Ovary (tissue), 3 donors: ENCODE measurements at regions not wholly inside any gene's neighbourhood (a gene's known extent, or its start where the extent isn't known, plus 50 kb on each side); places are given as distances from the start of the nearest gene placed in this dataset.

Experiments
- EP300 ChIP-seq: sonication (generic); formaldehyde crosslinking; IDR thresholded peaks from one replicate; pipeline ENCODE4 v1.6.1; 2017; ENCODE audit warnings: antibody characterized with exemption
- TF ChIP-seq, protein P1 (sequence below), 3 donors: fragments of 450-650 bp in 2 of 3; fragments of 200-600 bp in 1 of 3; IDR thresholded peaks; one replicate each; pipeline versions ENCODE4 v1.5.1 to v1.8.0; 2016 to 2022; ENCODE audit warnings: antibody characterized with exemption in 3 of 3, mild to moderate bottlenecking in 1 of 3
- donor health status: DM: no; HTN: no; CAD: no.

DNA sequence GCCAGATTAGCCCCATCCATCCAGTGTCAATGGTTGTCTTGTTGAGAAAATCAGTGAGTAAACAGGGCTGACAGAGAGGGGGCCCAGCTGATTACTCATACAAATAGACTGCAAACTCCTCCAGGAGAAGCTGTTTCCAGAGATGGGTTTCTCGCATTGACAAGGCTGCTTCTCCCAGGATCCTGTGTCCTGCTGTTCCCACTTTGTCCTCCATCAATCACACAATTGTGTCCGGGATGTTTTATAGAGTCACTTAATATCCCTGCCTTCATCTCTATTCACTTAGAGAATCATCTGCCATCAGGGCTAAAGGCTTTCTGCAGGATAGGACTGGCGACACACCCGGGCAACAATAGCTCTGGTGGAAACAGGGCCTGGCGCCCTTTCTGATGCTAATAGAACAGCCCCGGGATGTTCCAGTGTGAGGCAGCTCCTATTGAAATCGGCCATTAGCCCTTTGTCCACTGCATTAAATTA is 71.7 kb upstream of the TBCA start:
- TF ChIP-seq, protein P1, sequence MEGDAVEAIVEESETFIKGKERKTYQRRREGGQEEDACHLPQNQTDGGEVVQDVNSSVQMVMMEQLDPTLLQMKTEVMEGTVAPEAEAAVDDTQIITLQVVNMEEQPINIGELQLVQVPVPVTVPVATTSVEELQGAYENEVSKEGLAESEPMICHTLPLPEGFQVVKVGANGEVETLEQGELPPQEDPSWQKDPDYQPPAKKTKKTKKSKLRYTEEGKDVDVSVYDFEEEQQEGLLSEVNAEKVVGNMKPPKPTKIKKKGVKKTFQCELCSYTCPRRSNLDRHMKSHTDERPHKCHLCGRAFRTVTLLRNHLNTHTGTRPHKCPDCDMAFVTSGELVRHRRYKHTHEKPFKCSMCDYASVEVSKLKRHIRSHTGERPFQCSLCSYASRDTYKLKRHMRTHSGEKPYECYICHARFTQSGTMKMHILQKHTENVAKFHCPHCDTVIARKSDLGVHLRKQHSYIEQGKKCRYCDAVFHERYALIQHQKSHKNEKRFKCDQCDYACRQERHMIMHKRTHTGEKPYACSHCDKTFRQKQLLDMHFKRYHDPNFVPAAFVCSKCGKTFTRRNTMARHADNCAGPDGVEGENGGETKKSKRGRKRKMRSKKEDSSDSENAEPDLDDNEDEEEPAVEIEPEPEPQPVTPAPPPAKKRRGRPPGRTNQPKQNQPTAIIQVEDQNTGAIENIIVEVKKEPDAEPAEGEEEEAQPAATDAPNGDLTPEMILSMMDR (IDR thresholded peaks at IDR 0.05) = no peak
- TF ChIP-seq EP300 = no peak
